B cell (primary cell): ENCODE measurements at regions not wholly inside any gene's neighbourhood (a gene's known extent, or its start where the extent isn't known, plus 50 kb on each side); places are given as distances from the start of the nearest gene placed in this dataset.

Experiments
- EZH2 ChIP-seq: IDR thresholded peaks from 2 replicates; pipeline ENCODE4 v1.6.1; 2012; ENCODE audit warnings: borderline replicate concordance, low read depth, mild to moderate bottlenecking, moderate library complexity, low read length; ENCODE audit not compliant: insufficient read depth, poor library complexity, severe bottlenecking
- TF ChIP-seq, protein P1 (sequence below): fragments of 200-600 bp; IDR thresholded peaks from one replicate; pipeline ENCODE4 v1.8.0; 2022; ENCODE audit warnings: antibody characterized with exemption, mild to moderate bottlenecking

DNA sequence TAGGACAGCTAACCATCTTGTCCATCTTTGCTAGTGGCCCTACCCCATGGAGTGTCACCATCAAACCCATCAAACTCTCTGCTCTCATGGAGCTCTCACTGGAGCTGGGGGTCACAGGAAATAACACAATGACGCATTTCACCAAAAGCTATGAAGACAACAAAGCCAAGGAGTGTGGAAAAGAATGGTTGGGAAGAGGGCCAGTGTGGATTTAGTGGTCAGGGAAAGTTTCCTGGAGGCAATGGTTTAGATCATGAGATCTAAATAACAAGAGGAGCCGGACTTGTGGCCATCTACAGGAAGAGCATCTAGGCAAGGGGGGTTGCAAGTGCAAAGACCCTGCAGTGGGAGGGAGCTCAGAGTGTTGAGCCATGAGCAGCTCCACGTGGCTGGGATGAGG is 189.5 kb downstream of the BMP7 start:
- TF ChIP-seq, protein P1, sequence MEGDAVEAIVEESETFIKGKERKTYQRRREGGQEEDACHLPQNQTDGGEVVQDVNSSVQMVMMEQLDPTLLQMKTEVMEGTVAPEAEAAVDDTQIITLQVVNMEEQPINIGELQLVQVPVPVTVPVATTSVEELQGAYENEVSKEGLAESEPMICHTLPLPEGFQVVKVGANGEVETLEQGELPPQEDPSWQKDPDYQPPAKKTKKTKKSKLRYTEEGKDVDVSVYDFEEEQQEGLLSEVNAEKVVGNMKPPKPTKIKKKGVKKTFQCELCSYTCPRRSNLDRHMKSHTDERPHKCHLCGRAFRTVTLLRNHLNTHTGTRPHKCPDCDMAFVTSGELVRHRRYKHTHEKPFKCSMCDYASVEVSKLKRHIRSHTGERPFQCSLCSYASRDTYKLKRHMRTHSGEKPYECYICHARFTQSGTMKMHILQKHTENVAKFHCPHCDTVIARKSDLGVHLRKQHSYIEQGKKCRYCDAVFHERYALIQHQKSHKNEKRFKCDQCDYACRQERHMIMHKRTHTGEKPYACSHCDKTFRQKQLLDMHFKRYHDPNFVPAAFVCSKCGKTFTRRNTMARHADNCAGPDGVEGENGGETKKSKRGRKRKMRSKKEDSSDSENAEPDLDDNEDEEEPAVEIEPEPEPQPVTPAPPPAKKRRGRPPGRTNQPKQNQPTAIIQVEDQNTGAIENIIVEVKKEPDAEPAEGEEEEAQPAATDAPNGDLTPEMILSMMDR: no peak
- no peak for TF ChIP-seq EZH2
